ENCODE measurements at regions not wholly inside any gene's neighbourhood (a gene's known extent, or its start where the extent isn't known, plus 50 kb on each side); places are given as distances from the start of the nearest gene placed in this dataset.

DNA sequence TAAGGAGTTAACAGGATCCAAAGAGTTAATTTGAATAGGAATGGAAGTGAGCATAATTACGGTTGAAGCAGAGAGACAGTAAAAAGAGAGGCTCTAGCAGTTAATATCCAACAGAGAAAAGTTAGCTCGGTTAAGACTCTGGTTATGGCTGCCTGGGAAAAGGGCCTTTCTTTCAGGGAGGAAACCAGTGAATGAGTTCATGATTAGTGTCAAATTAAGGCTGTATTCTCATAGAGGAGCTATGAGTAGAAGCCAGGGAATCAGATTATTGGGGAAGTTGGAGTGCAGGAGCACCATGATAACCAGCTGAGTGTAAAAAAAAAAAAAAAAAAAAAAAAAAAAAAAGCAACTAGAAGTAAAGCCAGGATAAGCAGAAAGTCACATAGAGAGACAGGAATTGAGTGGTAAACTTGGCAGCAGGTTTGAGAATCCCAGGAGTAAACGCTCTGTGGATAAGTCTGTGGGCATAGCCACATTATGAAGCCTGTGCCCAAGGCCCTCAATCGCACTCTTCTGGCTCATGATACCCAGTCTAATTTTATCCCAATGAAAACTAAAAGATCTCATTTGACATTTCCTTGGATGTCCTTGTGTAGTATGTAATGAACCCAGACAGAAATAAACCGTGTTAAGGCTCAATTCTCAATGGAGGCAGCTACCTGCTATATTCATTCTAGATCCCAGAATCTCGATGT is 372.6 kb upstream of the MPDZ start:
- no peak for TF ChIP-seq CTCF (conservative IDR thresholded peaks at IDR 0.05 in 1 of 2, IDR thresholded peaks at IDR 0.05 in 1 of 2; ENCODE audit: low read depth in 1 of 2, low read length in 2 of 2)
- no peak for TF ChIP-seq EZH2 (IDR thresholded peaks at IDR 0.05; ENCODE audit: low read length, missing control alignments)
